HG03439 (cell line): ENCODE measurements at regions not wholly inside any gene's neighbourhood (a gene's known extent, or its start where the extent isn't known, plus 50 kb on each side); places are given as distances from the start of the nearest gene placed in this dataset.

Experiments
- ATAC-seq: cut with Tn5 transposase; IDR thresholded peaks from one replicate; pipeline ENCODE4 v1.9.1; 2021; ENCODE audit warnings: mild to moderate bottlenecking, moderate library complexity; ENCODE audit not compliant: unreplicated experiment

- no peak for ATAC-seq
Measured at GRCh38 chr2:9086465-9086864, 83.0 kb upstream of the MBOAT2 start.

- ATAC-seq: no peak
Measured at GRCh38 chr2:9085353-9085752, 81.9 kb upstream of the MBOAT2 start.

DNA sequence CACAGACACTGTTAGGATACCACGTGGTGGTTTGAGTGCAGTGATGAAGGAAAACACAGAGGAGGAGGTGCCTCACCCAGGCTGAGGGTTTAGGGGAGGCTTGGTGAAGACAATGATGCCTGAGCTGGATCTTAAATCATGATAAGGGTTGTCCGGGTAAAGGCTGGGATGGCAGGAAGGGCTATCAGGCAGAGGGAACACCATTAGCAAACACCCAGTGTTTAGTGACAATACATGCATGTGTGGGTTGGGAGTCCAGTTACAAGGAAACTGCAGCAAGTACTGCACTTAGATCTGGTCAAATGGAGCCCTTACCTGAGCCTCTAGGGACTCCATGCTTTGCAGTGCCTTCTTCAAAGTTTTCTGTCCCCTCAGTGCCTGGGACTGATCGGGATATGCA, 79.8 kb upstream of the MBOAT2 start:
- ATAC-seq: no peak

GRCh38 chr2:9082158-9082557, 78.7 kb upstream of the MBOAT2 start:
- ATAC-seq: no peak

DNA sequence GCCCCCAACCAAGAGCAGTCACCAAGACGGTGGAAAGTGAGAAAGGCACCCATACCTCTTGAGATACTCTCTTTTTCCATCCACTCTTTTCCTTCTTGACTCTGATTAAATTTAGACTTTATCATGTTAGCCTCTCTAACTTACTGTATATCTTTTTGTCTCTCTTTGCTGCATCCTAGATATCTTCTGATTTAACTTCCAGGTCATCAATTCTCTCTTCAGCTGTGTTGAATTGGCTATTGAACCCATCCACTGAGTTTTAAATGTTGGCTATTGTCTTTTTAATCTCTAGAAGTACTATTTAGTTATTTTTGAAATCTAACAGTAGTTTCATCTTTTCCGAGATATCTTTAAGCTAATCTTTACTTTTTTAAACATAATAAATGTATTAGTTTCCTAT, 78.3 kb upstream of the MBOAT2 start:
- ATAC-seq: no peak

DNA sequence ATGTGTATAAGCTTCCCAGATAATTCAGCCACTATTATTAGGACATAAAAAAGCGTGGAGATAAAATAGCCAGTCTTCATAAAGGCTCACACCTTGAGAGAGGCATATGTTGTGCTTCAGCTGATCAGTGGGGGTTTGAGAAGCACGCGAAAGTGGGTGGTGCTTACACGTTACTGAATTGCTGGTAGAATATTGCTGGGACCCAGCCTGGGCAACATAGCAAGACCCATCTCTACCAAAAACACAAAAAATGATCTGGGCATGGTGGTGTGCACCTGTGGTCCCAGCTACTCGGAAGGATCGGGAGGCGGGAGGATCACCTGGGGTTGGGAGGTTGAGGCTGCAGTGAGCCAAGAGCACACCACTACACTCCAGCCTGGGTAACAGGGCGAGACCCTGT, 74.9 kb upstream of the MBOAT2 start:
- ATAC-seq: no peak

- no peak for ATAC-seq
Measured at GRCh38 chr2:9077691-9078090, 74.2 kb upstream of the MBOAT2 start.

DNA sequence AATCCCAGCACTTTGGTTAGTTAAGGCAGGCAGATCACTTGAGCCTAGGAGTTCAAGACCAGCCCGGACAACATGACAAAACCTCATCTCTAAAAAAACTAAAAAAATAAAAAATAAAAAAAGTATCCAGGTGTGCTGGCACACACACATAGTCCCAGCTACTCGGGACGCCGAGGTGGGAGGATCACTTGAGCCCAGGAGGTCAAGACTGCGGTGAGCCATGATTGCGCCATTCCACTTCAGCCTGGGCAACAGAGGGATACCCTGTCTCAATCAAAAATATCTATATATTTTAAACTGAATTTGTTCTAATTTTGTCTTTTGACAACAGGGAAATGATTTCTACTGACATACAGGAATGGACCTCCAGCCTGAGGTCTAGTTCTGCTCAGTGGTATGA, 73.3 kb upstream of the MBOAT2 start:
- no peak for ATAC-seq

- ATAC-seq: no peak
Measured at GRCh38 chr2:9076210-9076609, 72.7 kb upstream of the MBOAT2 start.

DNA sequence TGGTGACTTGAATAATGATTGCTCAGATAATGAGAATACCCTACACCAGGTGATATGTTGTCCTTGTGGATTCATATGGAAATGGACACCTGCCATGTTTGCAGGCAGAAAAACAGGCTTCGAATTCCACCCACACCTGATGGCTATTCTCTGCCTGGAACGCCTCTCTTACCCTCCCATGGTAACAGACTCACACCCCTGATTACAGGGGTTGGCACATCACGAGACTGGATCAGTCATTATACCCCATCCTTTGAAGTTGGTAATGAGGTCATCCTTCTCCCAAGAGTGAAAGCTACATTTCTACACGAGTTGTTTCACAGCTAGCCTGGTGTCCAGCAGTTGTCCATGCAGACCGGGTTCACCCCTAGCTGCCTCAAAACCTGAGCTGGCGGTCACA, 71.4 kb upstream of the MBOAT2 start:
- no peak for ATAC-seq

DNA sequence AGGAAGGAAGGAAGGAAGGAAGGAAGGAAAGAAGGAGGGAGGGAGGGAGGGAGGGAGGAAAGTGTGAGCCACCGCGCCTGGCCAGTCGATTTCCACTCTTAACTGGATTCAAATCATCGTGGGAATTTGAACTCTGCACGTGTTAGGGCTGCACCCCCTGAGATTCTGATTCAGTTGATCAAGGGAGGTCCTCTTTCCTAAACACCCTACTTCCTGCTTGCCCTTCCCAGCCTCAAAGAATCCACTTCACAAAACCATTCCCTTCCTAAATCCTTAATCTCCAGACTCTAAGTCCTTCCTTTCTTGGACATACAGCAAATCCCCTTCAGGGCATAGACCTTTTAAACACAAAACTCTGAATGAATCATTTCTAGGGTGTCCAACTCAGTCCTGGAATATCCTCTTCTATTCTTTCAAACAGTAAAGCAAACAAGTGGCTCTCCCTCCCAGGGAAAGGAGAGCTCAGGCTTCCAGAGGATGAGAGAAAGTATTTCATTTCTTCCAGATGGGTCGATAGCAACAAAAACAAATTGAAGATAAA, 68.2 kb upstream of the MBOAT2 start:
- no peak for ATAC-seq

DNA sequence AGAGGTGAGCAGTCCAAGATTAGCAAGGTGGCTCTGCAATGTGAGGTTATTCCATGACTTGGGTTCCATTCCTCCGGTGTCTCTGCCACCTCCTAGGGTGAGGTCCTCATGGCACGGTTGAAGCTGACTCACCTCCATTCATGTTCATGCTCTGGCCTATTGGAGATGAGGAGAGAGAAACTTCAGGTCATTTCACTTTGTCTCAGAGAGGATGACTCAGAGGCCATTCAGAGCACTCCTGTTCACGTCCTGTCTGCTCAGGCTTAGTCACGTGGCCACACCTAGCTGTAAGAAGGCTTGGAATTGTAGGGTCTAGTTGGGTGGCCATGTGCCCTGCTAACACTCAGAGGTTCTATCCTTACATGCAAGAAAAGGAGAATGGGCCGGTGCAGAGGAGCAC, 67.5 kb upstream of the MBOAT2 start:
- ATAC-seq: no peak

- no peak for ATAC-seq
Measured at GRCh38 chr2:9069543-9069942, 66.1 kb upstream of the MBOAT2 start.

DNA sequence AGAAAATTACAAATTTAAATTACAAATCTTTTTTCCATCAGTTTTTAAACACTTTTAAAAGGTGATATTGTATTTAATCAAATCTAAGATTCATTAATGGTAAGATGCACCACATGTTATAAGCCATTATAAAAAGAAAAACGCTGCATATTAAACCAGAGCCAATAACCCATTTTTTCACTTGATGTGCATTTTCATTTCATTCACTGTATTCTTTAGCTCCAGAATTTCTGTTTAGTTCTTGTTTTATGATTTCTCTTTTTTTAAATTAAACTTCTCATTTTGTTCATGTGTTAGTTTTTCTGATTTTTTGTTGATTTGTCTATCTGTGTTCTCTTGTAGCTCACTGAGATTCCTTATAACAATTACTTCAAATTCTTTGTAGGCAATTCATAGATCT, 62.4 kb upstream of the MBOAT2 start:
- ATAC-seq: no peak

DNA sequence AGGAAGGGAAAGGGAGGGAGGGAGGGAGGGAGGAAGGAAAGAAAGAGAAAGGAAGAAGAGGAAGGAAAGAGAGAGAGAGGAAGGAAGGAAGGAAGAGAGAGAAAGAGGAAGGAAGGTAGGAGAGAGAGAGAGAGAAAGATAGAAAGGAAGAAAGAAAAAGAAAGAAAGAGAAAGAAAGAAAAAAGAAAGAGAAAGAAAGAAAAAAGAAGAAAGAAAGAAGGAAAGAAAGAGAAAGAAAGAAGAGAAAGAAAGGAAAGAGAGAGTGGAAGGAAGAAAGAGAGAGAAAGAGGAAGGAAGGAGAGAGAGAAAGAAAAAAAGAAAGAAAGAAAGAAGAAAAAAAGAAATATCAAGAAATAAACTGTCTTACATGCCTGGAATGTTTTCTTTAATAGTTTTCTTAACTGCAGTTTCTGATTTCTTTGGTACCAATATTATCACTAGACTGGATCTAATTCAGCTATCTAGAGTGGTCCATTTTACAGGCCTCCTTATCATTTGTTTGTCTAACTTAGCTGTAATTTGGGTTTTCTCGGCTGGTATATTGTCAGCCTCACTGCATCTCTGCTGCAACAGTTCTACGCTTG, 59.6 kb upstream of the MBOAT2 start:
- ATAC-seq: no peak

DNA sequence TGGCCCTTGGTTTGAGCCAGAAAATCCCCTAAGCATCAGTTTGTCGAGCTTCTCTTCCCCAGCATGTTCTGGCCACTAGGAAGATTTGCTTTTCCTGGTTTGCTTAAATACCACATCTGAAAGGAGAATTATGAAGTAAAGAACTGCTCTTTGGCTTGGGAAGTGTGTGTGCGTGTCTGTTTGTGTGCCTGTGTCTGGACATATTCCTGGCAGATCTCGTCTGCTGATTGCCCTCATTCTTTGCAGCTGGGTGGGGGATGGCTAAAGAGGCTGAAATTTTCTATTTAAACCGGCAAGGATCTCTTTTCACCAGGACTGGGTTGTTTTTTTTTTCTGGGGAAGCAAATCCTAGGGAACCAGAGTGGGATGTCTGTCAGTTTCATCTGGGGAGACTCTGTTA, 57.3 kb upstream of the MBOAT2 start:
- no peak for ATAC-seq

DNA sequence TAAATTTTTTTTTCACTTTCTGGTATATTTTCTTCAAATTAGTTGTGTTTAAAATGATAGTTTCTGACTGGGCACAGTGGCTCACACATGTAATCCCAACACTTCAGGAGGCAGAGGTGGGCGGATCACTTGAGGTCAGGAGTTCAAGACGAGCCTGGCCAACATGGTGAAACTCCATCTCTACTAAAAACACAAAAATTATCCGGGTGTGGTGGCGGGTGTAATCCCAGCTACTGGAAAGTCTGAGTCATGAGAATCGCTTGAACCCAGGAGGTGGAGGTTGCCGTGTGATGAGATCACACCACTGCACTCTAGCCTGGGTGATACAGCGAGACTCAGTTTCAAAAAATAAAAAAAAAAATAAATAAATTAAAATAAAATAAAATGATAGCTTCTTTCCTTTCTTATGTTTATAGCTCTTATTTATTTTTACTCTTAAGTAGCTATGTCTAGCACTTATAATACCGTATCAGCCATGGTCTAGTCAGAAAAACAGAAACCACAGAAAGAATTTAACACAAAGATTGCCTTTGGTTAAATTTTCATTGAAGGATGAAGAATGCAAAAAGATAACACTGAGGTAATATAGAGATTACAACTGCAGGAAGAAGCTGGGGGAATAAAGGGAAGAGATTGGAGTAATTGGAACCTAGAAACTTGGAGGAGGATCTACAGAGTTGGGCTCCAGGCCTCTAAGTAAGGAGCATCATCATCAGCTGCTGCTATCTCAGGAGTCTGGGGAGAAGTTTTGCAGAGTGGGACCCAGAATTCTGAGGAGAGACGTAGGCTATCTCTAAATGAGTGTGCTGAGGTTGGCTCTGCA, 54.7 kb upstream of the MBOAT2 start:
- no peak for ATAC-seq

- no peak for ATAC-seq
Measured at GRCh38 chr2:9055471-9055870, 52.0 kb upstream of the MBOAT2 start.

GRCh38 chr2:9053534-9053931, 50.0 kb upstream of the MBOAT2 start:
- ATAC-seq: no peak
